ENCODE measurements at regions not wholly inside any gene's neighbourhood (a gene's known extent, or its start where the extent isn't known, plus 50 kb on each side); places are given as distances from the start of the nearest gene placed in this dataset.

GRCh38 chr22:48585916-48586798 lies 1241.5 kb downstream of the BRD1 start:
- no peak for DNase-seq (ENCODE audit: low read depth in 3 of 3)

GRCh38 chr22:48584170-48584569 lies 1243.5 kb downstream of the BRD1 start:
- no peak for DNase-seq (ENCODE audit: low read depth in 3 of 3)

- no peak for DNase-seq (ENCODE audit: low read depth in 3 of 3)
Measured at GRCh38 chr22:48581796-48582469, 1245.7 kb downstream of the BRD1 start.

GRCh38 chr22:48581205-48581766 lies 1246.4 kb downstream of the BRD1 start:
- no peak for DNase-seq (ENCODE audit: low read depth in 3 of 3)

GRCh38 chr22:48580481-48580970 lies 1247.1 kb downstream of the BRD1 start:
- DNase-seq (ENCODE audit: low read depth in 3 of 3): no peak

GRCh38 chr22:48579928-48580309 lies 1247.8 kb downstream of the BRD1 start:
- no peak for DNase-seq (ENCODE audit: low read depth in 3 of 3)

GRCh38 chr22:48579043-48579927 lies 1248.4 kb downstream of the BRD1 start:
- DNase-seq (ENCODE audit: low read depth in 3 of 3): no peak

- DNase-seq (ENCODE audit: low read depth in 3 of 3): no peak
Measured at GRCh38 chr22:48578138-48579042, 1249.3 kb downstream of the BRD1 start.

- DNase-seq (ENCODE audit: low read depth in 3 of 3): no peak
Measured at GRCh38 chr22:48577691-48578090, 1250.0 kb downstream of the BRD1 start.

GRCh38 chr22:48577014-48577690 lies 1250.5 kb downstream of the BRD1 start:
- DNase-seq (ENCODE audit: low read depth in 3 of 3): no peak

GRCh38 chr22:48576333-48577013 lies 1251.2 kb downstream of the BRD1 start:
- peak in 1 of 3 experiments; percentile 21 for DNase-seq (ENCODE audit: low read depth in 3 of 3)

GRCh38 chr22:48575618-48576332 lies 1251.9 kb downstream of the BRD1 start:
- DNase-seq (ENCODE audit: low read depth in 3 of 3): no peak

- DNase-seq (ENCODE audit: low read depth in 3 of 3): peak in 1 of 3 experiments; percentile 35
Measured at GRCh38 chr22:48574776-48575617, 1252.7 kb downstream of the BRD1 start.

GRCh38 chr22:48573766-48574165 lies 1253.9 kb downstream of the BRD1 start:
- no peak for DNase-seq (ENCODE audit: low read depth in 3 of 3)

- no peak for DNase-seq (ENCODE audit: low read depth in 3 of 3)
Measured at GRCh38 chr22:48572951-48573350, 1254.7 kb downstream of the BRD1 start.

GRCh38 chr22:48570912-48571311 lies 1256.8 kb downstream of the BRD1 start:
- no peak for DNase-seq (ENCODE audit: low read depth in 3 of 3)

- no peak for DNase-seq (ENCODE audit: low read depth in 3 of 3)
Measured at GRCh38 chr22:48569476-48570233, 1258.0 kb downstream of the BRD1 start.
